ENCODE measurements at regions not wholly inside any gene's neighbourhood (a gene's known extent, or its start where the extent isn't known, plus 50 kb on each side); places are given as distances from the start of the nearest gene placed in this dataset.
A peak's percentile ranks its signal among the peaks of the same experiment; 100 is the strongest.

DNA sequence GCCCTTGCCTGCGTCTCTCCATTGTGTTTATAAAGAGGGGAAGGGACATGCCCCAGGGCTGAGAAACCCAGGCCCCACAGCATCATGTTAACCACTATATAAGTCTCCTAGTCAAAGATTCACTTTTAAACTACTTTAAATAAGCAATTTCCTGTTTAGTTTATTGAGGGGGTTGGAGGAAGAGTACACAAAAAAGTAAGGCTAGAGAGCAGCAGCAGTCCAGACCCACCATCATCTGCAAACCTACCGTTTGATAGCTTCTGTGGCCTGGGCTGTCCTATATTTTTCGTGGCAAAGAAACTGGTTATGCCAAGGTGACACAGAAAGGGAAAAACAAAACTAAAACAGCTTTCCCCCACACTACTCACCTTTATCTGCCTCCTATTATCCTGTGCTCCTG, 646.1 kb downstream of the IRS1 start:
- intact Hi-C loops (cut with DNase I), result no loop called here

GRCh38 chr2:226151157-226151556, 648.5 kb downstream of the IRS1 start:
- Histone ChIP-seq H3K4me1 (no peaks in the 10 kb centered on the region), H3K4me3 (no peak overlapping the region), H3K36me3 (no peaks in the 10 kb centered on the region), H3K27ac (no peak overlapping the region), H3K9me3 (no peaks in the 10 kb centered on the region), H3K27me3 (no peaks in the 10 kb centered on the region)
- 3 to 27% (median 11%) methylated on average over 1 of the region's 1 CpG for WGBS, 4 donors
- ATAC-seq, result peak in 3 of 4 donors; percentile 42 to 93 (median 91)
- DNase-seq, result peak in 1 of 5 donors; percentile 35
- intact Hi-C loops (cut with DNase I), result no loop called here
- no peak for TF ChIP-seq CTCF (IDR thresholded peaks at IDR 0.05)

More for the DNA sequence above, 646.1 kb downstream of the IRS1 start:
- ATAC-seq (no peak), DNase-seq (no peak)
- Histone ChIP-seq H3K36me3 (no peaks in the 10 kb centered on the region), H3K9me3 (no peaks in the 10 kb centered on the region), H3K27ac (no peak overlapping the region), H3K27me3 (no peaks in the 10 kb centered on the region), H3K4me3 (no peak overlapping the region), H3K4me1 (peaks cover 0 to 5% (median 0%) of the 10 kb centered on the region in 12 donors)
- WGBS, 4 donors, result 81 to 93% (median 84%) methylated on average over 3 of the region's 3 CpGs
- TF ChIP-seq CTCF (IDR thresholded peaks at IDR 0.05) (no peak), POLR2A (IDR thresholded peaks at IDR 0.05) (no peak)

GRCh38 chr2:226143091-226143490, 656.5 kb downstream of the IRS1 start:
- ATAC-seq (no peak), DNase-seq (no peak)
- TF ChIP-seq POLR2A (IDR thresholded peaks at IDR 0.05) (no peak), CTCF (IDR thresholded peaks at IDR 0.05) (no peak)
- H3K4me1 ChIP-seq, result no peaks in the 10 kb centered on the region
- 35 to 56% (median 47%) methylated on average over 2 of the region's 2 CpGs for whole genome bisulfite sequencing, 4 donors
- H3K27ac ChIP-seq, result no peak overlapping the region
- intact Hi-C loops (cut with DNase I), result no loop called here
- H3K36me3 ChIP-seq, result no peaks in the 10 kb centered on the region
- no peaks in the 10 kb centered on the region for H3K27me3 ChIP-seq
- H3K9me3 ChIP-seq, result no peaks in the 10 kb centered on the region
- no peak overlapping the region for H3K4me3 ChIP-seq

DNA sequence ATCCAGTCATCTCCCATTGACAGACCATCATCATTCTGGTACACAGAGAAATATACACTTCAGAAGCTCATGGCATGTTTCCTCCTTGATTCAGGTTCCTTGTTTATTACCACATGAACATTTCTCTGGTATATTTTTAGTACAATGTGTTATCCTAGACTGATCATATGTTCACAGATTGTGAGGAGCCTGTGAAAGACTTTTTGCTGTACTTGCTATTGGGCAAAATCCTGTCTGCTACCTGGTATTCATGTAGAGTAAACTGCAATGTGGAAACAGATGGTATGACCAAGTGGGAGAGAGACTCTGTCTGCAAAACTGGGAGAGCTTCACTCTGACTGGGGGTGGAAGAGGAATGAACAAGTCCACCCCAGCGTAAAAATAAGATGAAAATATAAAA, 657.2 kb downstream of the IRS1 start:
- ATAC-seq (no peak), DNase-seq (no peak)
- Histone ChIP-seq H3K4me1 (peaks cover 0 to 1% (median 0%) of the 10 kb centered on the region in 12 donors), H3K36me3 (no peaks in the 10 kb centered on the region), H3K27ac (no peak overlapping the region), H3K9me3 (no peaks in the 10 kb centered on the region), H3K4me3 (no peak overlapping the region), H3K27me3 (no peaks in the 10 kb centered on the region)
- intact Hi-C loops (cut with DNase I), result no loop called here
- 81 to 90% (median 84%) methylated on average over 1 of the region's 1 CpG for WGBS, 4 donors
- TF ChIP-seq POLR2A (IDR thresholded peaks at IDR 0.05) (no peak), CTCF (IDR thresholded peaks at IDR 0.05) (no peak)

Data from heart left ventricle (tissue), 16 donors.